ENCODE measurements at regions not wholly inside any gene's neighbourhood (a gene's known extent, or its start where the extent isn't known, plus 50 kb on each side); places are given as distances from the start of the nearest gene placed in this dataset.
"Not testable (repeated sequence)": the region's sequence is repeated elsewhere in the genome, so short reads cannot be mapped to it uniquely, and the experiment has no call there.

GRCh38 chr5:93682471-93683404 lies 58.7 kb downstream of the POU5F2 start:
- not testable (repeated sequence) for DNase-seq (ENCODE audit: low read depth)

GRCh38 chr5:93681432-93681831 lies 60.0 kb downstream of the POU5F2 start:
- no peak for DNase-seq (ENCODE audit: low read depth)

GRCh38 chr5:93677359-93677891 lies 64.0 kb downstream of the POU5F2 start:
- DNase-seq (ENCODE audit: low read depth): peak; percentile 80

DNA sequence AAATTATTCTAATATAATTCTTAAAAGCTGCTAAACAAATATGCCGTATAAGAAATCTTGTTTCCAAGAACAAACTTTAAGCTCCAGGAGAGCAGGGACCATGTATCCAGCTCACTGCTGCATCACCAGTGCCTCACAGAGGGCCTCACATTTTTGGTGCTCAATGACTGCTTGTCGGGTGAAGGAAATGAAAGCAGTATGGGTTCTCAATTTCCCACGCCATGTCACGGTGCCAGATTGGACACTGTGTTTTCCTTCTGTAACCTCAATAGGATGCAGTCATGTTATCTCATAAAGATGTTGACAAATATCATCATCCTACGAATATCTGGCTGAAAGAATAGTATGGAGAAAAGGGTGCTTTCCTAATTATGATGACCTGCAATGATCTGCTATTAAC lies 64.7 kb downstream of the POU5F2 start:
- DNase-seq (ENCODE audit: low read depth): no peak

GRCh38 chr5:93675460-93676450 lies 65.6 kb downstream of the POU5F2 start:
- DNase-seq (ENCODE audit: low read depth): no peak

- DNase-seq (ENCODE audit: low read depth): no peak
Measured at GRCh38 chr5:93674866-93675459, 66.4 kb downstream of the POU5F2 start.

- no peak for DNase-seq (ENCODE audit: low read depth)
Measured at GRCh38 chr5:93674138-93674537, 67.3 kb downstream of the POU5F2 start.

GRCh38 chr5:93673316-93673954 lies 68.0 kb downstream of the POU5F2 start:
- DNase-seq (ENCODE audit: low read depth): no peak

DNA sequence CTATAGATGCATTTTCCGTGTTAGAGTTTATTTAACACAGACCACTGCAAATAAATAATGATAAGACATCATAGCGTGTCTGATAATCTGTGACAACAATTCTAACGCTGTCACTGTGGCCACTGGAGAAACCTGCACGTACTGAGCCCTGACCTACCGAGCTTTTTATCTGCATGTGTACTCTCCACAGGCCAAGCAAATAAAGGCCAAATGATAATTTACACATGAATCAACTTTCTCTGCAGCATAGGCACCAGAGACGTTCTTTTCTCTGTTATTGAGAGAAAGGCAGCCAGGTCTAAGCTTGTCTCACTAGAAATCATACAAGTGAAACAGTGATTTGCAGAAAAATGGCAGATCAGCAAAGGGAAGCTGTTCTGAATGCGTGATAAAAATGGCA lies 75.8 kb downstream of the POU5F2 start:
- DNase-seq (ENCODE audit: low read depth): no peak

DNA sequence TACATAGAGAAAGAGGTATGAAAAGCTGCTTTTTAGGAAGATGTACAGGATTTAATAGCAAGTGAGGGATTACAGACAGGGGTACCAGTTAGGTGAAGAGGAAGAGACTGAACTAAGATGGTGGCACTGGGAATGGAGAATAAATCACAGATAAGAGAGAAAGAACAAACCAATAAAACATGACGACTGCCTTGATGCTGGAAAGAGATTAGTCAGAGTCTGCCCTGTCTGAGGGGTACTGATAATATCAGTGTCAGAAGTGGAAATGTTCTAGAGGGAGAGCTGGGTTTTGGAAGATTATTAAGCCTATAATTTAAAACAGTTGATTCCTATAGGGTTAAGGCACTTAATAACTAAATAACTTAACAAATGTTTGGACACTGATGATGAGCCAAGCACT lies 77.7 kb downstream of the NR2F1 start:
- no peak for DNase-seq (ENCODE audit: low read depth)

DNA sequence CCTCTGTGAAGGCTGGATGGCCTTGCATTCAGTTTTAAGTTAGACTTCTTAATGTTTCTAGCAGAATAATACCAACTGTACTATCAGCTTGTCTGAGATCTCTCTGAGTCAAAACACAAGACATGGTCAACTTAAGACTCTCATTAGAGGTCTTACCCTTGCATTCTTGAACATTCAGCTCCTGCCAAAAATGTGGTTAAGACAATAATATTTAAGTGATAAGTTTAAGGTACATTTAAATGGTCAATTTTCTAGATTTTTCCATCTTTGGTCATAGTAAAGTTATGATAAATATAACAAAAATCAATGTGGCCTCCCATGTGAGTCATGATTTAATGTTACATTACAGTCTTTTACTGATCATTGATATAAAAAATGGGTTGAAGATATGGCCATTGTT lies 75.0 kb downstream of the NR2F1 start:
- DNase-seq (ENCODE audit: low read depth): no peak

DNA sequence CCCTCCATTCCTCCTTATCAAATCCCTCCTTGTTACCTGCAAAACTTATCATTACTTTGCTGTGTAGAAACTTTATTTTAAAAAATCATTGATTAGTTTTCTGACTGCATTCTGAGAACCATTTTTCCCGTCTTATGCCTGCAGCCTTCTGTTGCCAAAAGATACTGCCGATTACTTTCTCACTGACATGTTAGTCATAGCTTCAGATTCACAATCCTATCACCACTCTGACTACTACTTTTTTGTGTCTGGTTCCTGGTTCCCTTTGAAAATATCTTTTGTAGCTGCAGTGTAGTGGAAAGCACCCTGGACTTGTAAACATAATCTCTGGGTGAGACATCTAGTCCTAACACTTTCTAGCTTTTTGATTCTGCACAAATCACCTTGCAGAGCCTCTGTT lies 71.7 kb downstream of the NR2F1 start:
- DNase-seq (ENCODE audit: low read depth): no peak

DNA sequence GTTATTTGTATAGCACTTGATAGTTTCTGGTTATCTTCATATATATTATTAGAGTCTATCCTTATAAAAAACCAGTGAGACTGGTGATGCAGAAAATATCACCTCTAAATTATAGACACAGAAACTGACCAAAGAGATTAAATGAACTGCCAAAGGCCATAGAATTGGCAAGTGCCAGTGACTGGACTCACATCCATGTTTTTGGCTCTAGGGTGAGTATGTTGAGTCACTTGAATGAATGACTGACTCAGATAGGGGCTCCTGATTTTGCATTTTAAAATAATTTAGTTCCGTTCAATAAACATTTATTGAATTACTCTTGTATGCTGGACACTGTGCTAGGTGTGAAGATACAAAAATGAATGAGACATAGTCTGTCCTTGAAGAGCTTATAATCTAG lies 70.7 kb downstream of the NR2F1 start:
- DNase-seq (ENCODE audit: low read depth): no peak

DNA sequence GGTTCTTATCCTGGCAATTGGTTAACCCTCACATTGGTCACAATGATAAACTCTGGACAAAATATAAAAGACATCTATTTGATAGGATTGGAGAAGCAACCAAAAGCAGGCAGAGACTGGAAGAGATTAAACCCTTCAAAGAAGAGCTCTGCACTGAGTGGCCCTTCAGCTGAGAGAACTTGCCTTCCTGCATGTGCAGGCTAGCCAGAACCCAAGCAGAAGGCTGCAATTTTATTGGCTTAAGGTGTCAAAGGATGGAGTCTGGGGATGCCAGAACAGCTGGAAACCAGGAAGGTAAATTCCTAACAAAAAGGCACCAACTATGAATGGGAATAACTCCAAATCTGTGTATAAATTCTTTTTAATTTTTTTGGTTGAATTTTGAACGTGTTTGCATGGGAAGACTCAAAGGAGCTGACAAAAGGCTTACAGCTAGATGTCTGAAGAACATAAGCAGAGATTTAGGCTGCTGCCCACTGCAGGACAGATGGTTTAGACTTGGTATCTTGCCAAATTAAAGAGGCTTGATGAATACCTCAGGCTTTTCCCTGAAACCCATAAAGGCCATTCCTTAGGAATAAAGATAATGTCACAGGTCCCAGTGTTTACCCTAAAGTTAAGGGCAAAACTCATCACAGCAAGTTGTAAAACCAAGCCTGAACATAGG lies 66.3 kb downstream of the NR2F1 start:
- DNase-seq (ENCODE audit: low read depth): no peak

- no peak for DNase-seq (ENCODE audit: low read depth)
Measured at GRCh38 chr5:93644760-93645159, 61.7 kb downstream of the NR2F1 start.

Data from fibroblast of the conjunctiva (primary cell).